GM12872 (cell line): ENCODE measurements at regions not wholly inside any gene's neighbourhood (a gene's known extent, or its start where the extent isn't known, plus 50 kb on each side); places are given as distances from the start of the nearest gene placed in this dataset.

Source experiments
- CTCF ChIP-seq: IDR thresholded peaks from 3 replicates; pipeline ENCODE4 v1.5.1; 2011; ENCODE audit warnings: low read depth, mild to moderate bottlenecking, low read length, moderate library complexity; ENCODE audit not compliant: insufficient read depth

DNA sequence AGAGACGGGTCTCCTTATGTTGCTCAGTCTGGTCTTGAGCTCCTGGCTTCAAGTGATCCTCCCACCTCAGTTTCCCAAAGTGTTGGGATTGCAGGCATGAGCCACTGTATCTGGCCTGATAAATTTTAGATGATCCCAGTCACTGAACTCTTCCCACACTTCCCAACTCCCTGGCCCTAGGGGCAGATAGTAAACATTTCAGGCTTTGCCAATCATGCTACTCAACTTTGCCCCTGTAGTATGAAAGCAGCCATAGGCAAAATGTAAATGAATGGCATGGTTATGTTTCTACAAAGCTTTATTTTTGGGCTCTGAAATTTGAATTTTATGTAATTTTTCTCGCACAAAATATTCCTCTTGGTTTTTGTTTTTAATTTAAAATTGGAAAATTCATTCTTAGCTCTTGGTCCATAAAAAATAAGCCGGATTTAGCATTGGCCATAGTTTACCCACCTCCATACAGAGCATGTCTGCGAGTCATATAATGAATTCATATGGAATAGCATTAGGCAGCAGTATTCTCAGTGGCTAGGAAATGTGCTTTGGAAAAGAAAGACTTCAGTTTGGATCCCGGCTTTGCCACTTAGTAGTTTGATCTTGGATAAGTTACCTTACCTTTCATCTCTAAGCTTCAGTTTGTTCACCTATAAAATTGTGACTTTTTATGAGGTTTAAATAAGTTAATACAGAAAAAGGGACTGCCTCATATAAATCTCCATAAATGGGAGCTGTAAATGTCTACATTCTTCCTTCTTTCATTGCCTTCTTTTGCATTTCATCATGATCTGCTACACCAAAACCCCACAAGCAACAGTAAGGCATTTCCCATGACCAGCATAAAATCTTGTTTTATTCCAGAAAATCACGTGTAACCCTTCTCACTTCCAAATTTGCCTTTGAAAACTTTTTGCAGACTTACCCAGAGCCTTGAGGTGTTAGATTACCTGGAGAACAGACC is 360.3 kb upstream of the TPM1 start:
- TF ChIP-seq CTCF = no peak

- TF ChIP-seq CTCF = no peak
Observed at GRCh38 chr15:62684123-62684808, 358.3 kb upstream of the TPM1 start.

GRCh38 chr15:62691008-62691407 is 351.5 kb upstream of the TPM1 start:
- no peak for TF ChIP-seq CTCF

- no peak for TF ChIP-seq CTCF
Observed at GRCh38 chr15:62697636-62698035, 344.9 kb upstream of the TPM1 start.

GRCh38 chr15:62698646-62699045 is 343.9 kb upstream of the TPM1 start:
- no peak for TF ChIP-seq CTCF

- TF ChIP-seq CTCF = no peak
Observed at GRCh38 chr15:62706317-62706716, 336.2 kb upstream of the TPM1 start.

- TF ChIP-seq CTCF = no peak
Observed at GRCh38 chr15:62708470-62708869, 334.1 kb upstream of the TPM1 start.
